GM21526 (cell line): ENCODE measurements at regions not wholly inside any gene's neighbourhood (a gene's known extent, or its start where the extent isn't known, plus 50 kb on each side); places are given as distances from the start of the nearest gene placed in this dataset.

Experiments
- ATAC-seq: cut with Tn5 transposase; IDR thresholded peaks from one replicate; pipeline ENCODE4 v1.9.1; 2021; ENCODE audit warnings: moderate library complexity; ENCODE audit not compliant: unreplicated experiment, low FRiP score

- ATAC-seq, result no peak
Measured at GRCh38 chr12:27907766-27908165, 64.8 kb downstream of the PTHLH start.

- no peak for ATAC-seq
Measured at GRCh38 chr12:27906658-27907473, 65.7 kb downstream of the PTHLH start.

- no peak for ATAC-seq
Measured at GRCh38 chr12:27906127-27906500, 66.4 kb downstream of the PTHLH start.

GRCh38 chr12:27905285-27906126 lies 67.0 kb downstream of the PTHLH start:
- no peak for ATAC-seq

- ATAC-seq, result no peak
Measured at GRCh38 chr12:27902651-27903050, 69.9 kb downstream of the PTHLH start.

- ATAC-seq, result no peak
Measured at GRCh38 chr12:27901959-27902358, 70.6 kb downstream of the PTHLH start.

- ATAC-seq, result peak; percentile 54
Measured at GRCh38 chr12:27900920-27901879, 71.3 kb downstream of the PTHLH start.

GRCh38 chr12:27899151-27899661 lies 73.3 kb downstream of the PTHLH start:
- no peak for ATAC-seq

GRCh38 chr12:27898022-27898421 lies 74.5 kb downstream of the PTHLH start:
- ATAC-seq, result no peak

GRCh38 chr12:27896419-27896990 lies 76.0 kb downstream of the PTHLH start:
- no peak for ATAC-seq

GRCh38 chr12:27894309-27894708 lies 78.2 kb downstream of the PTHLH start:
- no peak for ATAC-seq

GRCh38 chr12:27879708-27880107 lies 92.8 kb downstream of the PTHLH start:
- no peak for ATAC-seq

- no peak for ATAC-seq
Measured at GRCh38 chr12:27875677-27876076, 95.6 kb upstream of the MANSC4 start.

GRCh38 chr12:27873010-27873409 lies 93.0 kb upstream of the MANSC4 start:
- ATAC-seq, result no peak

- no peak for ATAC-seq
Measured at GRCh38 chr12:27871946-27872345, 91.9 kb upstream of the MANSC4 start.

GRCh38 chr12:27870939-27871338 lies 90.9 kb upstream of the MANSC4 start:
- no peak for ATAC-seq

GRCh38 chr12:27869567-27869966 lies 89.5 kb upstream of the MANSC4 start:
- no peak for ATAC-seq

- ATAC-seq, result no peak
Measured at GRCh38 chr12:27868139-27868538, 88.1 kb upstream of the MANSC4 start.

- no peak for ATAC-seq
Measured at GRCh38 chr12:27866373-27867101, 86.5 kb upstream of the MANSC4 start.
